OCI-LY1 (cell line): ENCODE measurements at regions not wholly inside any gene's neighbourhood (a gene's known extent, or its start where the extent isn't known, plus 50 kb on each side); places are given as distances from the start of the nearest gene placed in this dataset.
"Not testable (repeated sequence)": the region's sequence is repeated elsewhere in the genome, so short reads cannot be mapped to it uniquely, and the experiment has no call there.

ENCODE experiments used
- H2AFZ ChIP-seq: fragments of 200-600 bp; sonication (generic), shearing (Covaris generic); 2 replicates; pipeline ENCODE4 v1.6.0; 2014; ENCODE audit warnings: antibody characterized with exemption, mild to moderate bottlenecking, low read length
- H3F3A ChIP-seq: fragments of 200-600 bp; sonication (generic), shearing (Covaris generic); 2 replicates; pipeline ENCODE4 v1.6.0; 2014; ENCODE audit warnings: mild to moderate bottlenecking, antibody characterized with exemption, low read length, moderate library complexity; ENCODE audit not compliant: insufficient read depth
- H3K27ac ChIP-seq: fragments of 200-600 bp; sonication (generic); 2 replicates; pipeline ENCODE4 v1.5.1; 2014; ENCODE audit warnings: low read length, mixed run types, mild to moderate bottlenecking, low read depth; ENCODE audit not compliant: poor library complexity, severe bottlenecking
- H3K27me3 ChIP-seq: fragments of 200-600 bp; sonication (generic); 2 replicates; pipeline ENCODE4 v1.6.0; 2014; ENCODE audit warnings: antibody characterized with exemption, mild to moderate bottlenecking, low read length, moderate library complexity; ENCODE audit not compliant: insufficient read depth
- H3K36me3 ChIP-seq: fragments of 200-600 bp; sonication (generic); 2 replicates; pipeline ENCODE4 v1.6.1; 2014; ENCODE audit warnings: mild to moderate bottlenecking, antibody characterized with exemption, low read length, moderate library complexity, mixed read lengths; ENCODE audit not compliant: insufficient read depth
- H3K4me1 ChIP-seq: fragments of 200-600 bp; sonication (generic); 2 replicates; pipeline ENCODE4 v1.5.1; 2014; ENCODE audit warnings: mild to moderate bottlenecking, low read length, moderate library complexity; ENCODE audit not compliant: insufficient read depth, severe bottlenecking
- H3K4me2 ChIP-seq: fragments of 200-600 bp; sonication (generic), shearing (Covaris generic); 2 replicates; pipeline ENCODE4 v1.6.1; 2014; ENCODE audit warnings: low read length
- H3K4me3 ChIP-seq: fragments of 200-600 bp; sonication (generic); 2 replicates; pipeline ENCODE4 v1.5.1; 2014; ENCODE audit warnings: low read length, low read depth, mild to moderate bottlenecking, mixed read lengths; ENCODE audit not compliant: poor library complexity, severe bottlenecking
- H3K79me2 ChIP-seq: fragments of 200-600 bp; shearing (Covaris generic); 2 replicates; pipeline ENCODE4 v1.6.1; 2016; ENCODE audit warnings: mixed run types, low read length, mixed read lengths; ENCODE audit not compliant: insufficient read depth
- H3K9ac ChIP-seq: fragments of 200-600 bp; sonication (generic), shearing (Covaris generic); 2 replicates; pipeline ENCODE4 v1.6.1; 2014; ENCODE audit warnings: mild to moderate bottlenecking, low read length, mixed read lengths
- H3K9me2 ChIP-seq: fragments of 200-600 bp; sonication (generic), shearing (Covaris generic); 2 replicates; pipeline ENCODE4 v1.6.1; 2014; ENCODE audit warnings: low read depth, mild to moderate bottlenecking, low read length, mixed read lengths
- H3K9me3 ChIP-seq: fragments of 200-600 bp; shearing (Covaris generic); 2 replicates; pipeline ENCODE4 v1.6.1; 2014; ENCODE audit warnings: low read length, mixed read lengths
- H4K20me1 ChIP-seq: fragments of 200-600 bp; sonication (generic), shearing (Covaris generic); 2 replicates; pipeline ENCODE4 v1.6.0; 2016; ENCODE audit warnings: mild to moderate bottlenecking, low read length; ENCODE audit not compliant: insufficient read depth
- CTCF ChIP-seq: fragments of 200-600 bp; sonication (generic), shearing (Covaris generic); IDR thresholded peaks from 2 replicates; pipeline ENCODE4 v1.5.1; 2017; ENCODE audit warnings: mild to moderate bottlenecking, antibody characterized with exemption, low read length, moderate library complexity, mixed read lengths
- EZH2 ChIP-seq: fragments of 200-600 bp; sonication (generic), shearing (Covaris generic); IDR thresholded peaks from 2 replicates; pipeline ENCODE4 v1.8.0; 2017; ENCODE audit warnings: borderline replicate concordance, mixed run types, mild to moderate bottlenecking, antibody characterized with exemption, low read length, moderate library complexity, mixed read lengths

- H3K4me2 ChIP-seq: no peak overlapping the region
- TF ChIP-seq CTCF (no peak), EZH2 (no peak)
- H3K27ac ChIP-seq: no peak overlapping the region
- H3K9ac ChIP-seq: no peak overlapping the region
- H3K9me2 ChIP-seq: no peaks in the 10 kb centered on the region
- H3F3A ChIP-seq: no peaks in the 10 kb centered on the region
- no peaks in the 10 kb centered on the region for H3K9me3 ChIP-seq
- no peak overlapping the region for H3K4me3 ChIP-seq
- H4K20me1 ChIP-seq: no peaks in the 10 kb centered on the region
- H3K4me1 ChIP-seq: no peaks in the 10 kb centered on the region
- H3K36me3 ChIP-seq: no peaks in the 10 kb centered on the region
- no peak overlapping the region for H2AFZ ChIP-seq
- no peaks in the 10 kb centered on the region for H3K27me3 ChIP-seq
- no peaks in the 10 kb centered on the region for H3K79me2 ChIP-seq
These were observed 72.8 kb downstream of the KLF15 start for GRCh38 chr3:126284258-126284904.

GRCh38 chr3:126283651-126284050 is 73.6 kb downstream of the KLF15 start:
- not testable (repeated sequence) for H4K20me1 ChIP-seq, H3K79me2 ChIP-seq, H3K9ac ChIP-seq, H3K36me3 ChIP-seq, H2AFZ ChIP-seq, H3K4me3 ChIP-seq, H3K9me2 ChIP-seq, H3K4me1 ChIP-seq, H3K4me2 ChIP-seq, H3F3A ChIP-seq, H3K27ac ChIP-seq, H3K27me3 ChIP-seq, H3K9me3 ChIP-seq

GRCh38 chr3:126279853-126280252 is 77.4 kb downstream of the KLF15 start:
- TF ChIP-seq CTCF (no peak), EZH2 (no peak)
- Histone ChIP-seq H4K20me1 (no peaks in the 10 kb centered on the region), H3K4me1 (no peaks in the 10 kb centered on the region), H2AFZ (no peak overlapping the region), H3K27ac (no peak overlapping the region), H3K9me2 (no peaks in the 10 kb centered on the region), H3F3A (no peaks in the 10 kb centered on the region), H3K4me2 (no peak overlapping the region), H3K9me3 (no peaks in the 10 kb centered on the region), H3K79me2 (no peaks in the 10 kb centered on the region), H3K27me3 (no peaks in the 10 kb centered on the region), H3K9ac (no peak overlapping the region), H3K36me3 (no peaks in the 10 kb centered on the region), H3K4me3 (no peak overlapping the region)
